ENCODE measurements at regions not wholly inside any gene's neighbourhood (a gene's known extent, or its start where the extent isn't known, plus 50 kb on each side); places are given as distances from the start of the nearest gene placed in this dataset.

- ATAC-seq = no peak
- intact Hi-C loops (cut with DNase I) = no loop called here
- no peak for FAIRE-seq
- no peak overlapping the region for H3K27ac ChIP-seq
- H3K4me1 ChIP-seq = no peaks in the 10 kb centered on the region
- H3K36me3 ChIP-seq = no peaks in the 10 kb centered on the region
- H3K4me3 ChIP-seq = no peak overlapping the region
- H3K27me3 ChIP-seq = no peaks in the 10 kb centered on the region
- TF ChIP-seq CTCF (IDR thresholded peaks at IDR 0.05) = no peak
- H3K9me3 ChIP-seq = no peaks in the 10 kb centered on the region
- 74 to 80% methylated on average over 3 of the region's 3 CpGs for WGBS, 2 donors
- DNase-seq = no peak
These were observed 212.6 kb upstream of the PARD3B start for GRCh38 chr2:204332706-204333105.

GRCh38 chr2:204333861-204334260, 211.4 kb upstream of the PARD3B start:
- Histone ChIP-seq H3K27me3 (no peaks in the 10 kb centered on the region), H3K36me3 (no peaks in the 10 kb centered on the region), H3K4me1 (no peaks in the 10 kb centered on the region), H3K27ac (no peak overlapping the region), H3K9me3 (no peaks in the 10 kb centered on the region), H3K4me3 (no peak overlapping the region)
- no peak for FAIRE-seq
- 84 to 93% methylated on average over 3 of the region's 3 CpGs for WGBS, 2 donors
- no peak for TF ChIP-seq CTCF (IDR thresholded peaks at IDR 0.05)
- no peak for DNase-seq
- no peak for ATAC-seq
- intact Hi-C loops (cut with DNase I) = no loop called here

GRCh38 chr2:204335451-204336058, 209.7 kb upstream of the PARD3B start:
- intact Hi-C loops (cut with DNase I) = no loop called here
- TF ChIP-seq CTCF (IDR thresholded peaks at IDR 0.05) = no peak

GRCh38 chr2:204336153-204336744, 209.0 kb upstream of the PARD3B start:
- no peaks in the 10 kb centered on the region for H3K36me3 ChIP-seq
- ATAC-seq = no peak
- H3K4me1 ChIP-seq = no peaks in the 10 kb centered on the region
- H3K27ac ChIP-seq = no peak overlapping the region
- 33% methylated on average over 3 of the region's 3 CpGs for WGBS, 2 donors
- H3K9me3 ChIP-seq = no peaks in the 10 kb centered on the region
- no peaks in the 10 kb centered on the region for H3K27me3 ChIP-seq
- no peak for FAIRE-seq
- intact Hi-C loops (cut with DNase I) = no loop called here
- no peak for DNase-seq
- no peak for TF ChIP-seq CTCF (IDR thresholded peaks at IDR 0.05)
- no peak overlapping the region for H3K4me3 ChIP-seq

More at GRCh38 chr2:204335451-204336058, 209.7 kb upstream of the PARD3B start:
- FAIRE-seq (no peak), DNase-seq (no peak), ATAC-seq (no peak)
- Histone ChIP-seq H3K27ac (no peak overlapping the region), H3K9me3 (no peaks in the 10 kb centered on the region), H3K4me3 (no peak overlapping the region), H3K4me1 (no peaks in the 10 kb centered on the region), H3K36me3 (no peaks in the 10 kb centered on the region), H3K27me3 (no peaks in the 10 kb centered on the region)
- 90 to 91% methylated on average over 2 of the region's 2 CpGs for WGBS, 2 donors

GRCh38 chr2:204337638-204338037, 207.6 kb upstream of the PARD3B start:
- FAIRE-seq (no peak), ATAC-seq (no peak)

More at GRCh38 chr2:204337638-204338037, 207.6 kb upstream of the PARD3B start:
- 82 to 96% methylated on average over 1 of the region's 1 CpG for WGBS, 2 donors
- Histone ChIP-seq H3K36me3 (no peaks in the 10 kb centered on the region), H3K4me1 (no peaks in the 10 kb centered on the region), H3K9me3 (no peaks in the 10 kb centered on the region), H3K27ac (no peak overlapping the region), H3K27me3 (no peaks in the 10 kb centered on the region), H3K4me3 (no peak overlapping the region)
- no peak for TF ChIP-seq CTCF (IDR thresholded peaks at IDR 0.05)
- intact Hi-C loops (cut with DNase I) = no loop called here
- DNase-seq = no peak

Data from pancreas (tissue), 10 donors.